CD4-positive, alpha-beta T cell treated with Interferon gamma for 1 hour (primary cell): ENCODE measurements at regions not wholly inside any gene's neighbourhood (a gene's known extent, or its start where the extent isn't known, plus 50 kb on each side); places are given as distances from the start of the nearest gene placed in this dataset.
"Not testable (repeated sequence)": the region's sequence is repeated elsewhere in the genome, so short reads cannot be mapped to it uniquely, and the experiment has no call there.

Experiments used
- DNase-seq: peaks from one replicate; pipeline ENCODE4 v3.0.0-alpha.2; 2020

- no peak for DNase-seq
Observed at GRCh38 chr1:229862017-229862774, 204.8 kb upstream of the GALNT2 start.

GRCh38 chr1:229863651-229864545 is 203.1 kb upstream of the GALNT2 start:
- no peak for DNase-seq

DNA sequence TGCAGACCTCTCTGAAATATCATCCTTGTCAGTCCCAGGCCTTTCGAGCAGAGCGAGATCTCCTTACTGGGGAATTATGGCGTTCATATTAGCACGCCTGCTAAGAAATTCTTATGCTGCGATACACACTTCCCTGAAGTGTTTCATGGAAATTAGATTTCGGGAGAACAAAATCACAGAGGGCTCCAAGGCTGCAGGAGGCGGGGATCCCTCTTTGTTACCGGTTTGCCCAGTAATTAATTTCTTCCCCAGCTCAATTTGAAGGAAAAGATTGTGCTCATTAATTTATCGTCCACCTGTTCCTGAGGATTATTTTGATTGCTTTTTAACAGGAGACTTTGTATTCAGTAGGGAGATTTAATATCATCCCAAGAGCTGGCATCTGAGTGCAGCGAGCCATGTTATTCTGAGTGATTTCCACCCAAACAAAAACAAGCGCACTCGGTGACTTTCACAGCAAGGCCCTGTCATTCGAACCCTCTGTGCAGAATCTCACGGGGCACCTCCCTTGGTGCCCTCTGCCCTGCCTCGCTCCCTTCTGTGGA is 202.3 kb upstream of the GALNT2 start:
- DNase-seq = no peak

- DNase-seq = not testable (repeated sequence)
Observed at GRCh38 chr1:229865321-229865720, 201.7 kb upstream of the GALNT2 start.

DNA sequence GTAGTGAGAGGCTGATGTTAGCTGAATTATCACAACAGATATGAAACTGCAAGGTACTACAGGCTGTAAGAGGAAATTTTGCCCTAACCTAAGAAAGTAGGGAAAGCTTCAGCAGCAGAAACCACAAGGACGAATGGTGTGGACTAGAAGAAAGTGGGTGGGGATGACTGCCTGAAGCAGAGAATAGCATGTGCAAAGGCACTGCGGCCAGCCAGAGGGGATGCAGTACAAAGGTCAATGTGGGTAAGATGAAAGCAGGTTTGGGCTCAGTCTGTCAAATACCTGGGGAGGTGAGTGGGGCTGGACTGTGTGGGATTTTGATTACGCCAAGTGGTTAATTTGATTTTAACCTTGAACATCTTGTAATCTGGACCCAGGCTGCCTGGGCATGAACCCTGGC is 199.3 kb upstream of the GALNT2 start:
- no peak for DNase-seq

GRCh38 chr1:229869240-229869639 is 197.8 kb upstream of the GALNT2 start:
- no peak for DNase-seq

GRCh38 chr1:229869687-229870086 is 197.4 kb upstream of the GALNT2 start:
- no peak for DNase-seq

GRCh38 chr1:229870381-229870780 is 196.7 kb upstream of the GALNT2 start:
- no peak for DNase-seq

GRCh38 chr1:229871078-229871676 is 195.9 kb upstream of the GALNT2 start:
- no peak for DNase-seq

DNA sequence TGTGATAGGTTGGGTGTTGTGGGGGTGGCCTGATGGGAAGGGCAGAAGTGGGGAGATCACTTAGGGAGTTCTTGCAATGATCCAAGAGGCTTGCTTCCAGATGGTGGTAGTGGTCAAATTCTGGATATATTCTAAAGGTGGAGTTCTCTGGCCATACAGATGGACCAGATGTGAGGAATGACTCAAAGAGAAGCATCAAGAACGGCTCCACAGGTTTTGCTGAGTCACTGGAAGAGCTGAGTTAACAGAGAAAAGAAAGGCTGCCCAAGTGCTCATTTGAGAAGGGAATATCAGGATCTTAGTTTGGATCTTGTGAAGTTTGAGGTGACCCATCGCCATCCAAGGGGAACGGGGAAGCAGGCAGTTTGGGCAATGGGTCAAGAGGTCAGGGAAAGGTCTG is 192.9 kb upstream of the GALNT2 start:
- no peak for DNase-seq

DNA sequence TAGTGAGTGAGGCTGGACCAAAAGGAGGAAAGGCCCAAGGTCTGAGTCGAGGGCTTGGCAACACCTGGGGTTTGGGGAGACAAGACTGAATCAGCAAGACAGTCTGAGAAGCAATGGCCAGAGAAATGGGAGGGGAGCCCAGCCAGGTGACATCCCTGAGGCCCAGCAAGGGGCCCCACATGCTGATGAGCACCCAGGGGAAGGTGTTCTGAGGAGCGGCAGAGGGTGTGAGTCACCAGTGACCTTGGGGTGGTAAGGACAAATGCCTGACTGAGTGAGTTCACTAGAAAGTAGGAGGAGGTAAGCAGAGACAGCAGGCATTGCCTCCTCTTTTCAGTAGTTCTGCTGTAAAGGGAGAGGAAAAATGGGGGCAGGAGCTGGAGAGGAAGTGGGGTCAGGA is 192.4 kb upstream of the GALNT2 start:
- no peak for DNase-seq

- no peak for DNase-seq
Observed at GRCh38 chr1:229875086-229875485, 192.0 kb upstream of the GALNT2 start.

GRCh38 chr1:229879746-229880145 is 187.3 kb upstream of the GALNT2 start:
- DNase-seq = no peak

DNA sequence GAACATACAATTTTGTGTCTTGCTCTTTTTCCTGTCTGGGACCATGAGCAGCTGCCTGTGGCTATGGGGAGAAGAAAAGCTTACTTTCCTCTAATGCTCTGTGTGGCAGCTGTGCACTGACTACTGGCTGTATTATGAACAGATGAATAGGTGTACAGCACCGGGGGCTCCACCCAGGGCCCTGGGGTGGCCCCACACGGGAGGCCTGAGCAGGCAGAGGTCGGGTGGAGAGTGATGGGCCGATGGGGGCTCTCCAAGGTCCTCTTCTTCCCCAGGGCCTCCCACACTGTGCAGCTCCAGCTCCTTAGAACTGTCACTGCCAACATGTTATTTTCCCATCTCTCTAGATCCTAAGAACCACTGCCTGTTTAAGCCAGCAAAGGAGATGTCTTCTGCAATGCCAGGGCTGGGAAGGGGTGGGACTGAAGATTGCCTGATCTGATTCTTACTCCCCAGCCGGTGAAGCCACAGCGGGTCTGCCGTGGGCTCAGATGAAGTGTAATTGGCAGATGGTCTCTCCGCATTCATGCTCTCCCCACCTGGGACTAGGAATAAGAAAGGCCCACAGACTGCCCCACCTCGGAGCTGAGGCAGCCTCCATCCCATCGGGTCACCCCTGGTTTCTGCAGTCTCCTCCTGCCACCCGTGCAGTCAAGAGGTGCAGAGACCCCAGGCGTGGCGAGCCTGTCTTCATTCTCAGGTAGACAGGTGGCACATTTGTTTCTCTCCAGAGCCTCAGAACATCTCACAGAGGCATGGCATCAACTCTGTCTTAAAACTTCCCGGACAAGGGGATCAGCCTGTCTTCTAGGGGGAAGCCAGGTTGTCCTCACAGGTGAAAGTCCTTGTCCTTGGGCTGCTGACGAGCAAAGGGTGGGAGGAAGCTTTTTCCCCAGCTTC is 186.5 kb upstream of the GALNT2 start:
- DNase-seq = no peak

GRCh38 chr1:229882621-229883020 is 184.4 kb upstream of the GALNT2 start:
- DNase-seq = no peak

- no peak for DNase-seq
Observed at GRCh38 chr1:229883504-229884200, 183.4 kb upstream of the GALNT2 start.

DNA sequence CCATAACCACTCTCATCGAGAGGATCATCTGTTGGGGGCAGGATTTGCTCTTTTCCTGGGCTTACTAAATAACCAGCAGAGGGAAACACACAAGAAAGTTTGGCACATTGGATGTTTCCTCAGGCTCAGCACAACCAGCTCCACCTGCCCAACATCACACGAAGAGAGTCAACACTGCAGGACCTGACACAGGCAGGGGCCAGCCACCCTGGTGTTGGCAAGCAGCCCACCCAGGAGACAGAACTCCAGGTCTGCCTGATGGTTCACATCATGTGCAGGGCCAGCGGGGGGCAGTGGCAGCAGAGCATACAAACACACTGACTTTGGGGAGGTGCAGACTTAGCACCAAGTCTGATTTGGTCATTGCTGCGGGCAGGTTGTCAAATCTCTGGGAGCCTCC is 182.3 kb upstream of the GALNT2 start:
- no peak for DNase-seq

GRCh38 chr1:229885568-229886495 is 181.2 kb upstream of the GALNT2 start:
- no peak for DNase-seq

- no peak for DNase-seq
Observed at GRCh38 chr1:229886636-229887035, 180.4 kb upstream of the GALNT2 start.

GRCh38 chr1:229887043-229887822 is 179.8 kb upstream of the GALNT2 start:
- no peak for DNase-seq
